UCSD-AML1 (cell line): ENCODE measurements at regions not wholly inside any gene's neighbourhood (a gene's known extent, or its start where the extent isn't known, plus 50 kb on each side); places are given as distances from the start of the nearest gene placed in this dataset.

Experiments used
- DNase-seq: peaks from one replicate; lab custom pipeline; 2025; ENCODE audit not compliant: unreplicated experiment; lab: John Stamatoyannopoulos, UW

DNA sequence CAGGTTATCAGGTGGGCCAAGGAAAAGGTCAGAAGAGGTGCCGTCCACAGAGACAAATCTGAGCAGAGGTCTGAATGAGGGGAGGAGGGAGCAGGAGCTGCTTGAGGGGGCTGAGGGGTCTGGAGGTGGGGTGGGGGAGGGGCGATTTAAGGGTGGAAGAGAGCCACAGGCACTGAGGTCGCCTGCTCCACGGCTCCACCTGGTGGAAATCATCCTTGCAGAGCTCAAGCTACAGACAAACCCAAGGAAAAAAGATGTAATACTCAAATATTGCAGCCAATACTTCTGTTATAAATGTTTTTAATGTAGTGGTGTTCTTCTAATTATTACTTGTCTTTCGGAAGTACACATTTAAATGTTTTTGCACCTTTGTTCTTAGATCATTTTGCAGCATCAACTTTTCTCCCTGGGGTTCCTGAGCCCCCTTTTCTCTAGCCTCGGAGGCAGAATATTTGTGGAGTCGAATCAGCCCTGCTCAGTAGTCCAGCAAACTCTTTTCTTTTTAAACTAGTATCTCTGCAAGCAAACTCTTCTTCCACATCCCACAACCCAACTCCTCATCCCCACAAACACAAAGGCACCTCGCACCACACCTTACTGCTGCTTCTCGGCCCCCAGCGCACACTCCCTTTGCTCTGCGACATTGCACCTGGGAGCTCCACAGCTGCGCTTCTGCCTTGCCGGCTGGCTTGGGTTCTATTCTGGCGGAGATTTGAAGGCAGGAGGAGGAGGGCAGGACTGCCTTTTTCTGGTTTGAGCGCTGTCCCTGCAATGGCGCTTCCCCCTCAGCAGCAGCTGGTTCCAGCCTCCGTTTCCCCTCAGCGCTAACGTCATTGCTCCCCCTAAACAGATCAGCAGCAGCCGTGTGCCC lies 51.0 kb upstream of the TFAP2A start:
- peak; percentile 31 for DNase-seq
